GM10266 (cell line): ENCODE measurements at regions not wholly inside any gene's neighbourhood (a gene's known extent, or its start where the extent isn't known, plus 50 kb on each side); places are given as distances from the start of the nearest gene placed in this dataset.

Experiments used
- DNase-seq: peaks from one replicate; pipeline ENCODE4 v3.0.0; 2012; ENCODE audit errors: extremely low spot score
- TF ChIP-seq, protein P1 (sequence below): IDR thresholded peaks from 2 replicates; pipeline ENCODE4 v1.5.1; 2012; ENCODE audit warnings: mild to moderate bottlenecking, low read depth; ENCODE audit not compliant: control insufficient read depth, insufficient read depth; ENCODE audit errors: missing control alignments

DNA sequence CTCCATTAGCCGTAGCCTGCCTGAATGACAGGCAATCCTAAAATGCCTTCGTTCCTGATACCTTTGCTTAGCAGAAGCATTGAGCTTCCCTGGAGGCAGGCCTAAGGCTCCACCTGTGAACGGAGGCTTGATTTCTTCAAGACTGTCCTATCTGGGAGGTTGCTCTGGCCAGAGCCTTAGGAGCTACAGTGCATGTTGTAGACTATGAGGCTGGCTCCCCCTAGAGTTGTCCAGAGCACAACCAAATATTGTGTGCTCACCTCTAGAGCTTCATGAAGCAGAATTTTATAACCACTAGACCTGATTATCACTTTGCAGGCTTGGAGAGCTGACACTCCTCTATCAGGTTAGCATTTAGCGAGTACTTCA lies 217.8 kb downstream of the MAFB start:
- TF ChIP-seq, protein P1, sequence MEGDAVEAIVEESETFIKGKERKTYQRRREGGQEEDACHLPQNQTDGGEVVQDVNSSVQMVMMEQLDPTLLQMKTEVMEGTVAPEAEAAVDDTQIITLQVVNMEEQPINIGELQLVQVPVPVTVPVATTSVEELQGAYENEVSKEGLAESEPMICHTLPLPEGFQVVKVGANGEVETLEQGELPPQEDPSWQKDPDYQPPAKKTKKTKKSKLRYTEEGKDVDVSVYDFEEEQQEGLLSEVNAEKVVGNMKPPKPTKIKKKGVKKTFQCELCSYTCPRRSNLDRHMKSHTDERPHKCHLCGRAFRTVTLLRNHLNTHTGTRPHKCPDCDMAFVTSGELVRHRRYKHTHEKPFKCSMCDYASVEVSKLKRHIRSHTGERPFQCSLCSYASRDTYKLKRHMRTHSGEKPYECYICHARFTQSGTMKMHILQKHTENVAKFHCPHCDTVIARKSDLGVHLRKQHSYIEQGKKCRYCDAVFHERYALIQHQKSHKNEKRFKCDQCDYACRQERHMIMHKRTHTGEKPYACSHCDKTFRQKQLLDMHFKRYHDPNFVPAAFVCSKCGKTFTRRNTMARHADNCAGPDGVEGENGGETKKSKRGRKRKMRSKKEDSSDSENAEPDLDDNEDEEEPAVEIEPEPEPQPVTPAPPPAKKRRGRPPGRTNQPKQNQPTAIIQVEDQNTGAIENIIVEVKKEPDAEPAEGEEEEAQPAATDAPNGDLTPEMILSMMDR, result no peak
- no peak for DNase-seq

- no peak for DNase-seq
- TF ChIP-seq, protein P1, result no peak
Measured at GRCh38 chr20:40470445-40471260, 218.4 kb downstream of the MAFB start.

DNA sequence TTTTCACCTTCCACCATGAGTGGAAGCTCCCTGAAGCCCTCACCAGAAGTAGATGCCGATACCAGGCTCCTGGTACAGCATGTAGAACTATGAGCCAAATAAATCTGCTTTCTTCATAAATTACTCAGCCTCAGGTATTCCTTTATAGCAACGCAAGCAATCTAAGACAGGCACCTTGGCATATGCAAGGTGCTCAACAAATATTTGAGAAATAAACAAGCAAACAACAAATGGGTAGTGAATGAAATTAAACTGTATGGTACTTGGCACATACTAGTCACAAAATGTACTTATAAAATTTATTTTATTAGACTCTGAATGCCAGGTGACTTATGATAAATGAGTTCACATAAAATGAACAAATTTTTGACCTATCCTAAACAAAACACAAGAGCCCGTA lies 220.3 kb downstream of the MAFB start:
- TF ChIP-seq, protein P1, result no peak
- DNase-seq, result no peak

DNA sequence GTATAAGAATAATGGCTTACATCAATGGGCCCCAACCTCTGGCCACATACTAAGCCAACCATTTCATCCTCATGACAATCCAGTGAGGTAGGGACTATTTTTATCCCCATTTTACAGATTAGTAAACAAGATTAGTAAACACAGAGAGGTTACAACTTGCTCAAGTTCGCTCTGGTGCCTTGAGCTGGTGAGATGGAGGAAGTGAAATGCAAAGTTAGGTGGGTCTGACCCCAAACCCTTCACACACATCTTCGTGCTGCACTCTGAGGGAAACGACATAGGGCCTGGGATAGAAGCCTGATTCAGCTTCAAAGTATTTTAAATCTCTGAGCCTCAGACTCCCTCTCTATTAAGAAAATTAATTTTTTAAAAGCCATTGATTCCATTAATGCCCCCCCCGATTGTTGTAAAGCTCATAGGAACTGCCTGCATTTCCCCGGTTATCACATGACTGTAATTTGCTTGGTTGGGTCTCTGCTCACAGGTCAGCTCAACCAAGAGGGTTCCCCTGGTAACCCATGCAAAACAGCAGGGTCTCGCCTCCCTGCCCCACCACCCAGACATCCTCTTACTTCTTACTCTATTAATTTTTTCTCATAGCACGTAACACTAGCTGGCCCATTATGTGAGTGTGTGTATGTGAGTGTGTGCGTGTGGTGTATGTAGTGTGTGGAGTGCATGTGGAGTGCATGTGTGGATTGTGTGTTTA lies 221.2 kb downstream of the MAFB start:
- TF ChIP-seq, protein P1, result no peak
- no peak for DNase-seq

- no peak for DNase-seq
- TF ChIP-seq, protein P1, result no peak
Measured at GRCh38 chr20:40467067-40467466, 222.0 kb downstream of the MAFB start.

GRCh38 chr20:40464731-40465208 lies 224.3 kb downstream of the MAFB start:
- no peak for DNase-seq
- TF ChIP-seq, protein P1, result no peak

DNA sequence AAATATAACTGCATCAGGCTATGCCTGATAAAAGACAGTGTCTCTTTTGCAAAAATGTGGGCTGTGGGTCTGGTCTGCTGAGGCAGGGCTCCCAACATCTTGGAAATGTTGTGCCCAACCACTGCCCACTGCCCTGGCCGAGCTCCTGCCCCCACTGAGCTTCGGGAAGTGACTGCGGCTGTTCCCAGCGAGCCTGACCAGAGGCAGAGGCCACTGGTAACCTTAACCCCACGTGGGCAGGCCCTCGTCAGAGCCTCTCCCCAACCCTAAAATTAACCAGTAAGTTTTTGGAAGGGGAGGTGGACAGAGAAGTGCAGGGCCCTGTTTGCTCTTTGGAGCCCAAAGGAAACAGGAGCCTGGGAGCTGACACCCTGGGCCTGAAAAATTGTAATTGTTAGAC lies 225.9 kb downstream of the MAFB start:
- TF ChIP-seq, protein P1, result no peak
- DNase-seq, result no peak
